Left lung (tissue), 4 donors: ENCODE measurements at regions not wholly inside any gene's neighbourhood (a gene's known extent, or its start where the extent isn't known, plus 50 kb on each side); places are given as distances from the start of the nearest gene placed in this dataset.
"Not testable (repeated sequence)": the region's sequence is repeated elsewhere in the genome, so short reads cannot be mapped to it uniquely, and the experiment has no call there.

Experiments used
- ATAC-seq: fragments of 200-7000 bp; cut with Tn5 transposase; one replicate; pipeline ENCODE4 v1.9.1; 2020; ENCODE audit warnings: moderate library complexity
- DNase-seq, 4 donors: peaks; one replicate each; pipeline ENCODE4 v3.0.0-alpha.2; 2013 to 2020
- H3K27ac ChIP-seq, 2 donors: fragments of 200-600 bp; sonication (generic) in 1 of 2; one replicate each; pipeline versions ENCODE4 v1.5.0 to v1.8.0; 2020 to 2021
- H3K27me3 ChIP-seq, 2 donors: fragments of 200-600 bp; sonication (generic) in 1 of 2; one replicate each; pipeline versions ENCODE4 v1.5.0 to v1.8.0; 2020 to 2021
- H3K36me3 ChIP-seq, 2 donors: fragments of 200-600 bp; sonication (generic) in 1 of 2; one replicate each; pipeline versions ENCODE4 v1.5.0 to v1.8.0; 2020 to 2021
- H3K4me1 ChIP-seq, 2 donors: fragments of 200-600 bp; one replicate each; pipeline ENCODE4 v1.8.0; 2021
- H3K4me3 ChIP-seq, 2 donors: fragments of 200-600 bp; sonication (generic) in 1 of 2; one replicate each; pipeline versions ENCODE4 v1.5.0 to v1.8.0; 2020 to 2021; ENCODE audit warnings: mild to moderate bottlenecking in 1 of 2
- H3K9me3 ChIP-seq, 2 donors: fragments of 200-600 bp; sonication (generic) in 1 of 2; one replicate each; pipeline versions ENCODE4 v1.5.0 to v1.8.0; 2020 to 2021
- intact Hi-C, 2 donors: fragments of 100-400 bp; cut with DNase I; formaldehyde crosslinking; loops; one replicate each; pipeline versions ENCODE4 v1.11.2 to v1.14.2; 2022
- TF ChIP-seq, protein P1 (sequence below), 2 donors: fragments of 200-600 bp; sonication (generic) in 1 of 2; IDR thresholded peaks; one replicate each; pipeline versions ENCODE4 v1.5.0 to v1.8.0; 2021; ENCODE audit warnings: antibody characterized with exemption in 2 of 2
- donor health status: DM: no; HTN: yes; CAD: no.
- donor health status: DM: no; HTN: no; CAD: no.

DNA sequence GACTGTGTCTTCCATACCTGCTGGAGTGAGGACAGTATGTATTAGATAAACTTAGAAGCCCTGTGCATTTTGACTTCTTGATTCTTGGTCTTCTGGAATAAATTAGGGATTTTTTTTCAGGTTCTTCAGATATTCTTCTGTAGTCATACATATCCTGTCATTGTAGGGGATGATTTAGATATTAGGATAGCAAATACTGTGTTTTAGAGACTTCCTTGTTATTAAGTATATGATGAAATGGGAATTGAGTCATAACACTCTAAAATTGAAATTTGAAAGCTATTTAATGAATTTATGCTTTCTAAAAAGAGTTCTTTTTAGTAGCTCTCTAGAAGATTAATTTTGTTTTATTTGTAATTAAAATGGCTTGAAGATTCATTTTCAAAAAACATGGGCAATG lies 371.5 kb upstream of the RGS6 start:
- Histone ChIP-seq H3K36me3 (no peaks in the 10 kb centered on the region), H3K9me3 (no peaks in the 10 kb centered on the region), H3K27ac (no peak overlapping the region), H3K4me1 (peaks cover 0 to 11% of the 10 kb centered on the region in 2 donors), H3K4me3 (no peak overlapping the region), H3K27me3 (no peaks in the 10 kb centered on the region)
- DNase-seq (no peak), ATAC-seq (no peak)
- intact Hi-C loops: no loop called here
- TF ChIP-seq, protein P1, sequence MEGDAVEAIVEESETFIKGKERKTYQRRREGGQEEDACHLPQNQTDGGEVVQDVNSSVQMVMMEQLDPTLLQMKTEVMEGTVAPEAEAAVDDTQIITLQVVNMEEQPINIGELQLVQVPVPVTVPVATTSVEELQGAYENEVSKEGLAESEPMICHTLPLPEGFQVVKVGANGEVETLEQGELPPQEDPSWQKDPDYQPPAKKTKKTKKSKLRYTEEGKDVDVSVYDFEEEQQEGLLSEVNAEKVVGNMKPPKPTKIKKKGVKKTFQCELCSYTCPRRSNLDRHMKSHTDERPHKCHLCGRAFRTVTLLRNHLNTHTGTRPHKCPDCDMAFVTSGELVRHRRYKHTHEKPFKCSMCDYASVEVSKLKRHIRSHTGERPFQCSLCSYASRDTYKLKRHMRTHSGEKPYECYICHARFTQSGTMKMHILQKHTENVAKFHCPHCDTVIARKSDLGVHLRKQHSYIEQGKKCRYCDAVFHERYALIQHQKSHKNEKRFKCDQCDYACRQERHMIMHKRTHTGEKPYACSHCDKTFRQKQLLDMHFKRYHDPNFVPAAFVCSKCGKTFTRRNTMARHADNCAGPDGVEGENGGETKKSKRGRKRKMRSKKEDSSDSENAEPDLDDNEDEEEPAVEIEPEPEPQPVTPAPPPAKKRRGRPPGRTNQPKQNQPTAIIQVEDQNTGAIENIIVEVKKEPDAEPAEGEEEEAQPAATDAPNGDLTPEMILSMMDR (IDR thresholded peaks at IDR 0.05): no peak

GRCh38 chr14:71563492-71564153 lies 368.6 kb upstream of the RGS6 start:
- ATAC-seq (no peak), DNase-seq (no peak)
- TF ChIP-seq, protein P1 (IDR thresholded peaks at IDR 0.05): no peak
- no peak overlapping the region for H3K4me3 ChIP-seq
- H3K36me3 ChIP-seq: no peaks in the 10 kb centered on the region
- H3K27ac ChIP-seq: no peak overlapping the region
- peaks cover 0 to 12% of the 10 kb centered on the region in 2 donors for H3K4me1 ChIP-seq
- H3K27me3 ChIP-seq: no peaks in the 10 kb centered on the region
- intact Hi-C loops: no loop called here
- H3K9me3 ChIP-seq: no peaks in the 10 kb centered on the region

DNA sequence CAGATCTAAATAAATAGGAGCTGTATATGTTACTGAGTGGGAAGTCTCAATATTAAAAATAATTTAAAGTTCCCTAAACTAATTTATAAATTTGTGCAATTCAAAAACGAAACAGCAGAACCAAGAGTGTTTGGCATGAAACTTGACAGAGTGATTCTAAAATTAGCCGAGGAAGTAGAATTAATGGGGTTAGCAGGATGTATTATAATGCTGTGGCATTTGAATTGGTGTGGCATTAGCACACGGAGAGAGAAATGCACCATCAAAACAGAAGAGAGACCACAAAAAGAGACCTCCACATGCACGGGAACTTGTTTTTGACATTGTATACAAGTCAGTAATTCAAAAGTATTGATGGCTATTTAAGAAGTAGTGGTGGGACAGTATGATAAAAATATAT lies 366.0 kb upstream of the RGS6 start:
- intact Hi-C loops: no loop called here
- Histone ChIP-seq H3K9me3 (no peaks in the 10 kb centered on the region), H3K27me3 (no peaks in the 10 kb centered on the region), H3K27ac (no peak overlapping the region), H3K4me3 (no peak overlapping the region), H3K4me1 (peaks cover 0 to 12% of the 10 kb centered on the region in 2 donors), H3K36me3 (no peaks in the 10 kb centered on the region)
- ATAC-seq (no peak), DNase-seq (no peak)
- TF ChIP-seq, protein P1 (IDR thresholded peaks at IDR 0.05): no peak

DNA sequence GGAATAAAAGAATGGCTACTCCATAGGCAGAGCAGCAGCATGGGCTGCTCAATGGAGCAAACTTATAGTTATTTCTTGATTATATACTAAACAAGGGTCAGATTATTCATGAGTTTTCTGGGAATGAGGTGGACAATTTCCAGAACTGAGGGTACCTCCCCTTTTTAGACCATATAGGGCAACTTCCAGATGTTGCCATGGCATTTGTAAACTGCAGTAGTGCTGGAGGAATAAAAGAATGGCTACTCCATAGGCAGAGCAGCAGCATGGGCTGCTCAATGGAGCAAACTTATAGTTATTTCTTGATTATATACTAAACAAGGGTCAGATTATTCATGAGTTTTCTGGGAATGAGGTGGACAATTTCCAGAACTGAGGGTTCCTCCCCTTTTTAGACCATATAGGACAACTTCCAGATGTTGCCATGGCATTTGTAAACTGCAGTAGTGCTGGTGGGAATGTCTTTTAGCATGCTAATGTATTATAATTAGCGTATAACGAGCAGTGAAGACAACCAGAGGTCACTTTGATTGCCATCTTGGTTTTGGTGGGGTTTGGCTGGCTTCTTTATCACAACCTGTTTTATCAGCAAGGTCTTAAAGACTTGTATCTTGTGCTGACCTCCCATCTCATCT lies 364.6 kb upstream of the RGS6 start:
- H3K9me3 ChIP-seq, intact Hi-C loops, H3K27me3 ChIP-seq, ATAC-seq, H3K4me3 ChIP-seq, H3K36me3 ChIP-seq, H3K27ac ChIP-seq, DNase-seq: not testable (repeated sequence)
- peaks cover 0 to 12% of the 10 kb centered on the region in 2 donors for H3K4me1 ChIP-seq

GRCh38 chr14:71574976-71575375 lies 357.3 kb upstream of the RGS6 start:
- Histone ChIP-seq H3K4me3 (no peak overlapping the region), H3K9me3 (no peaks in the 10 kb centered on the region), H3K4me1 (peaks cover 5 to 12% of the 10 kb centered on the region in 2 donors), H3K27ac (no peak overlapping the region), H3K36me3 (no peaks in the 10 kb centered on the region), H3K27me3 (no peaks in the 10 kb centered on the region)
- ATAC-seq (peak; percentile 93), DNase-seq (peak in 2 of 4 donors; percentile 23 to 41)
- TF ChIP-seq, protein P1 (IDR thresholded peaks at IDR 0.05): no peak
- intact Hi-C loops: no loop called here
